HG03108 (cell line): ENCODE measurements at regions not wholly inside any gene's neighbourhood (a gene's known extent, or its start where the extent isn't known, plus 50 kb on each side); places are given as distances from the start of the nearest gene placed in this dataset.
"Not testable (repeated sequence)": the region's sequence is repeated elsewhere in the genome, so short reads cannot be mapped to it uniquely, and the experiment has no call there.

Source experiments
- ATAC-seq: cut with Tn5 transposase; IDR thresholded peaks from one replicate; pipeline ENCODE4 v1.9.1; 2021; ENCODE audit warnings: moderate library complexity; ENCODE audit not compliant: unreplicated experiment

- no peak for ATAC-seq
These were observed 94.8 kb upstream of the USP24 start for GRCh38 chr1:55309786-55310504.

GRCh38 chr1:55309053-55309452 is 93.9 kb upstream of the USP24 start:
- no peak for ATAC-seq

DNA sequence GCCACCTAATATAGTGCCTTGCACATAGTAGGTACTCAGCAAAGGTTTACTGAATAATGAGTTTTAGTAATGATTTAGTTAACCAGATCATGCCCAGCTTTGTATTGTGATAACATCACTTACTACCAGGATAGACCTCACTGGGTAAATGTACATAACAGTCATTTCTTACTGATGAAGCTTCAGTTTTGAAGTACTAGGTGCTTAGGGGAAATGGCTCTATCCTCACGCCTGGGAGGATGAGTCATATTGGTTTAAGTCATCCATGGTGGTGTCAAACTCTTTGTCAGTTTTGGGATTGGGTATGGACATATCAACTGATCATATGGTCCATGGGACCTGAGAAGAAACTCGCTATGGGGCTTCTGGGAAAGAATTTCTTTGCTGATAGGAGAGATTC is 90.6 kb upstream of the USP24 start:
- no peak for ATAC-seq

DNA sequence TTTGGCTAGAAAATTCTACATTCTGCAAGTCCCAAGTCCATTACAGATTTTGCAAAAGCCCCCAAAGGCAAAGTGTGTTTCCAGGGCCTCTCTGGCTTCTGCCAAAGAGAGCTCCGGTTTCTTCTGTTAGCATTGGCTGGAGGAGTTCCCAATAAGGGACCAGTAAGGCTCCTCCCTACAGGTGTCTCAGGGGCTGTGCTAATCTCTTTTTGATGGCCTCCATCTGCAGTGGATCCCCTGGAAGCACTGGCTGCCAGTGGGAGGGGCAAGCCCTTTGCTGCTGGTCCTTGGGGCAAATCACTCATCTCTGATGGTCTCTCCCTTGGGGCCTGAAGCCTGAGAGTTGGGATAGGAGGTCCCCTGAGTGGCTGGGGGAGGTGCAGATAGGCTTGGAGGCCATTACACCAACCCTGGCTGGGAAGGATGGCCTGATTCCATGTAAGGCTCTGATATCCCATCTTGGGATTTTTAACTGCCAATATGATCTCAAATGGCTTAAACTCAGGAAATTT is 89.1 kb upstream of the USP24 start:
- ATAC-seq, result no peak

GRCh38 chr1:55302972-55303371 is 87.8 kb upstream of the USP24 start:
- no peak for ATAC-seq

DNA sequence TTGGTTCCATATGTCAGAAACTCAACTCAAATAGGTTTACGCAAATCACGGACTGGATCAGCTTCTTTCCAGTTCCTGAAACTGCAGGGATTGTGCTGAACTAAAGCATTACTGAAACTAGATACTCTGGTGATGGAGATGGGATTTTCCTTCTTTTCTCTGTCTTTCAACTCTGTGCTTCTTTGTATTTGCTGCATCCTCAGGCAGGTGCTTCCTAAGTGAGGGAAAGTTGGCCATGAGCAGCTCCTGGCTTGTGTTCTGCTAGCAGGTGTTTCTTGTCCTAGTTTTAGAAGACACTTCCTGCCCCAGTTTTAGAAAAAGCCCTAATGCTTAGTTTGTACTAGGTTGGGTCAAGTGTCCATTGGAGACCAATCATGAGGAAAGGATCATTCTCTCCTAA is 86.7 kb upstream of the USP24 start:
- ATAC-seq, result no peak

GRCh38 chr1:55300975-55301374 is 85.8 kb upstream of the USP24 start:
- ATAC-seq, result no peak

DNA sequence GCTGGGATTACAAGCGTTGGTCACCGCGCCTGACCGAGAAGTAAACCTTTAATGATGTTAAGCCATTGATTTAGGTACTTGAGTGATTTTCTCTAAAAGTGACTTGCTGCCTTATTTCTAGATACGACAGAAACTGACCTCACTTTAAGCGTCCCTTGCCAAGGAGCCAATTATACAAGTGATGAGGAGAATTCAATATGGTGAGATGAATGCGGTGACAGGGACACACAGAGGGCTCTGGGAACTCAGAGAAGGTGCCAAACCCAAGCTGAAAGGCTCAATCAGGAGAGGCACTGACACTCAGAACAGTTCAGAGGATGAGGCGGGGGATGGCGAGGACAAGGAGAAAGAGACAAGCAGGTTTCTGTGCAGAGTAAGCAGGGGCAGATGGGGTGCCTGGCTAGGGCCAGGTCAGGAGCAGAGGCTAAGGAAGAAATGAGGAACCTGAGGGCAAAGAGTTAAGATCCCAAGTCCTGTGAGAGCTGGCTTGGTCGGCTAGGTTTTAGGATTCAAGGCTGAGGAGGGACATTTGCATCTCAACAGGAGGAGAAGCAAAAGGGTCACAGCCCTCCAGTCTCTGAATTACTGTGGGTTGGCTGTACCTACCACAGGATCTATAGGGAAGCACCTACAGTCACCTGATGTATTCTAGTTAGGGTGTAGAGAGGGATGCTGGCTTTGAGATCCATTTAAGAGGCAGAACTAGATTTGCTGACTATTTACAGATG is 83.2 kb upstream of the USP24 start:
- no peak for ATAC-seq

GRCh38 chr1:55296247-55296646 is 81.1 kb upstream of the USP24 start:
- ATAC-seq, result not testable (repeated sequence)

- ATAC-seq, result no peak
These were observed 74.5 kb upstream of the USP24 start for GRCh38 chr1:55289614-55290013.

DNA sequence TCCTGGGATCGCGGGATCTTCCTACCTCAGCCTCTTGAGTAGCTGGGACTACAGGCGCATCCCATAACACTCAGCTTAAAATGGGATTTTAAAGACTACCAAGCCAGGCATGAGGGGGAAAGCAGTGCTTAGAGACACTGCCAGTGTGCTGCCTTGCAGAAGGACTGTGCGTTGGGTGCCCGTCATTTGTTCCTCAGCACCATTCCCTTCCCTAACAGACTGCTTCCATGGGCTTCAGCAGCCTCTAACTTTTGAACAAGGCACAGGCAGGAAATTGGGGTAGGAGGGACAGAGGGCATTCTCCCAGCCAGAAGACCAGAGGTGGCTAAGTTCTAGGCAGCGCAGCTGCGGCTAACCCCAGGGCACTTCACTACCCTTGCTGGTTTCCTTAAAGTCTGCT is 73.9 kb upstream of the USP24 start:
- no peak for ATAC-seq

GRCh38 chr1:55288245-55288644 is 73.1 kb upstream of the USP24 start:
- ATAC-seq, result peak; percentile 78

DNA sequence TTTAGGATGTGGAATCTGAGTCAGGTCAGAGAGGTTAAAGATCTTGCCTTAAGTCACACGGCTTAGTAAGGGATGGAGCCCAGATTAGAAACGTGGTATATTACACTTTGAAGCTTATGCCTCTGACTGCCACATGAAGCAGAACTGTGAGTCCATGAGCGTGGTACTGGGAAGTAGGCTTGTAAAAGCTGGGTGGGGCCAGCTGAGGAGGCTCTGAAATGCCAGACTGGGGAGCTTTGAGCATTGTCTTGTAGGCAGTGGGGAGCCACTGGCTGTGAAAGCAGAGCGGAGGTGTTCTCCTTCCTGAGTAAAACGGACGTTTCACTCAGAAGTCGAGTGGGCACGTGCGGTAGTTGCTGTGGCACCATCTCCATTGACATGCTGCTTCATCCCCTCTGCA is 72.6 kb upstream of the USP24 start:
- ATAC-seq, result peak; percentile 29

- no peak for ATAC-seq
These were observed 71.9 kb upstream of the USP24 start for GRCh38 chr1:55286856-55287602.

- ATAC-seq, result no peak
These were observed 70.7 kb upstream of the USP24 start for GRCh38 chr1:55285834-55286233.

DNA sequence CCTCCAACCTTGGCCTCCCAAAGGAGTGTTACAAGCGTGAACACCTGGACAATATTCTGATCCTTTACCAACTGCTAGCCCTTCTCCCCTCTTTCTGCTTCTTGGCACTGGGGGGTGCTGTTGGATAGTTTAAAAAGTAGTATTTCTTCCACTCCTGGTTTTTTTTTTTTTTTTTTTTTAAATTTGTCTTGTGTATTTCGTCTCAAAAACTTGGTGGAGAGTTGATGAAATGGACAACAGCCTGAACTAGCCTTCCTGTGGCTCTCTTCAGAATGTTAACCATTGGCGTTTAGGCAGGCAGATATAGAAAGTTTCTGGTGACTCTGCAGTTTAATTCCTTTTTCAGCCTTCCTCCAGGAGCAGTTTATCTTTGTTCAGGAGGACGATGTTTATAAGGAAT is 69.7 kb upstream of the USP24 start:
- ATAC-seq, result no peak

GRCh38 chr1:55282058-55282457 is 66.9 kb upstream of the USP24 start:
- no peak for ATAC-seq

DNA sequence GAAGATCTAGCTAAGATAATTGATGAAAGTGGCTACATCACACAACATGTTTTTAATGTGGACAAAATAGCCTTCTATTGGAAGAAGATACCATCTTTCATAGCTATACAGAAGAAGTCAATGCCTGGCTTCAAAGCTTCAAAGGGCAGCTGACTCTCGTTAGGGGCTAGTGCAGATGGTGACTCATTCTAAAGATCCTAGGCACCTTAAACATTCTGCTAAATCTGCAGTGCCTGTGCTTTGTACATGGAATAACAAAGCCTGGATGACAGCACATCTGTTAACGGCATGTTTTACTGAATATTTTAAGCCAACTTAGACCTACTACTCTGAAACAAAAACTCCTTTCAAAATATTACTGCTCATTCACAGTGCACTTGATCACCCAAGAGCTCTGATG is 65.6 kb upstream of the USP24 start:
- no peak for ATAC-seq

DNA sequence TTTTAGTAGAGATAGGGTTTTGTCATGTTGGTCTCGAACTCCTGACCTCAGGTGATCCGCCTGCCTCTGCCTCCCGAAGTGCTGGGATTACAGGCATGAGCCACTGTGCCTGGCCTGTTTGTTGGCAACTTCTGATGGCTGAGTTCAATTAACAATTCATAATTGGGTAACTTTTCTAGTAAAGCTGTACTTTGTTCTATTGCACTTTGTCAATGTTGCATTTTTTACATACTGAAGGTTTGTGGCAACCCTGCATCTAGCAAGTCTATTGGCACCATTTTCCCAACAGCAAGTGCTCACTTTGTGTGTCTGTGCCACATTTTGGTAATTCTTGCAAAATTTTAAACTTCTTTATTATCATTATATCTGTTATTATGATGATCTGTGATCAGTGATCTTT is 64.5 kb upstream of the USP24 start:
- ATAC-seq, result no peak

GRCh38 chr1:55278378-55278777 is 63.2 kb upstream of the USP24 start:
- no peak for ATAC-seq

DNA sequence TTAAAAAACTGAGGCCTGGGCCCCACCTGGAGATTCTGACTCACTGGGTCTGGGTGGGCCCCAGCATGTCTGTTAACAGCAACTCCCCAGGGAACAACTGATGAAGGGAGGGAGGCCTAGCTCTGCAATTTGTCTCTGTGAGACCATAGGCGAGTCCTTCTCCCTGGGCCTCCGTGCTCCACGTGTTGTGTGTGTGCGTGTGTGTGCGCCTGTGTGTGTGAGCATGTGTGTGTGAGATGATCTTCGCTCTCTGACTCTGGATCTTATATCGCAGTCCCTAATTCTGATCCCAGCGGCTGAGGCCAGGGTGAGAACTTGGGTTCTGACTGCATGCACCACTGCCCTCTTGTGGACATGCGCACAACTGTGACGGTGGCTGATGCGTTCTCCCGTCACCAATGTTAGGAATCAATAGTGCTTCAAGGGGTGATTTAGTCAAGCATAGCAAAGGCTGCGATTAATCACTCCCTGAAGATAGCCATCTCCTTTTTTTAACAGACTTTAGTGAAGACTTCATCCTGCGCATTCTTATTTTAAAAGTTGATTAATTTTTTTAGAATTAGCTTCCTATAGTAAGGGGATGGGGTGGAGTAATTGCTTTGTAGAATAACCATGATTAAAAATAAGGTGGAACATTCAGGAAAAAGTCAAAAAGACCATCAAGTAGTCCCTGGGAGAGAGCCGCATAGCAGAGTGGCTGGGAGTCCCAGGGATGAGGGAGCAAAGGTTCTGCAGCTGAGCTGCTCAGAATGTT is 62.4 kb upstream of the USP24 start:
- ATAC-seq, result peak; percentile 76
